Activated naive CD8-positive, alpha-beta T cell treated with anti-CD3 and anti-CD28 coated beads, Interleukin-2, amount 10 ng/mL, durations not matched to agents 7 days and 5 days (primary cell): ENCODE measurements at regions not wholly inside any gene's neighbourhood (a gene's known extent, or its start where the extent isn't known, plus 50 kb on each side); places are given as distances from the start of the nearest gene placed in this dataset.
"Not testable (repeated sequence)": the region's sequence is repeated elsewhere in the genome, so short reads cannot be mapped to it uniquely, and the experiment has no call there.

Experiments
- ATAC-seq: fragments of 150-1000 bp; cut with Tn5 transposase; one replicate; pipeline ENCODE4 v1.10.0; 2021; ENCODE audit warnings: low read depth, moderate library complexity
- POLR2A ChIA-PET: fragments of 350-600 bp; sonication (Branson Sonifier 250); formaldehyde crosslinking; loops from one replicate; lab custom pipeline; 2021; ENCODE audit warnings: antibody characterized with exemption; lab: Charles Lee
- DNase-seq: peaks from one replicate; pipeline ENCODE4 v3.0.0; 2021
- H3K27ac Mint-ChIP-seq: one replicate; pipeline ENCODE4 v1.8.0; 2022; ENCODE audit warnings: mild to moderate bottlenecking, mixed read lengths
- H3K27me3 Mint-ChIP-seq: one replicate; pipeline ENCODE4 v1.8.0; 2022; ENCODE audit warnings: mild to moderate bottlenecking, moderate library complexity, mixed read lengths
- H3K36me3 Mint-ChIP-seq: one replicate; pipeline ENCODE4 v1.8.0; 2021; ENCODE audit warnings: mild to moderate bottlenecking, mixed read lengths
- H3K4me1 Mint-ChIP-seq: one replicate; pipeline ENCODE4 v1.8.0; 2021; ENCODE audit warnings: mixed read lengths
- H3K4me3 Mint-ChIP-seq: one replicate; pipeline ENCODE4 v1.8.0; 2022; ENCODE audit warnings: mild to moderate bottlenecking, moderate library complexity, mixed read lengths
- H3K9me3 Mint-ChIP-seq: one replicate; pipeline ENCODE4 v1.8.0; 2021; ENCODE audit warnings: mixed read lengths

GRCh38 chr3:146747928-146748327 is 142.8 kb upstream of the PLSCR5 start:
- no peak overlapping the region for H3K4me3 Mint-ChIP-seq
- H3K27ac Mint-ChIP-seq, result no peak overlapping the region
- no peaks in the 10 kb centered on the region for H3K4me1 Mint-ChIP-seq
- ATAC-seq, result no peak
- no peaks in the 10 kb centered on the region for H3K27me3 Mint-ChIP-seq
- no peak for DNase-seq
- no peaks in the 10 kb centered on the region for H3K36me3 Mint-ChIP-seq
- POLR2A ChIA-PET, result no interaction called here
- no peaks in the 10 kb centered on the region for H3K9me3 Mint-ChIP-seq

- Mint-ChIP-seq H3K27ac (no peak overlapping the region), H3K9me3 (no peaks in the 10 kb centered on the region), H3K4me1 (no peaks in the 10 kb centered on the region), H3K36me3 (no peaks in the 10 kb centered on the region), H3K27me3 (no peaks in the 10 kb centered on the region), H3K4me3 (no peak overlapping the region)
- no peak for ATAC-seq
- POLR2A ChIA-PET, result no interaction called here
- no peak for DNase-seq
Measured at GRCh38 chr3:146747051-146747450, 141.9 kb upstream of the PLSCR5 start.

GRCh38 chr3:146746190-146746589 is 141.0 kb upstream of the PLSCR5 start:
- no peak overlapping the region for H3K27ac Mint-ChIP-seq
- H3K27me3 Mint-ChIP-seq, result no peaks in the 10 kb centered on the region
- POLR2A ChIA-PET, result no interaction called here
- no peak for ATAC-seq
- H3K4me3 Mint-ChIP-seq, result no peak overlapping the region
- H3K9me3 Mint-ChIP-seq, result no peaks in the 10 kb centered on the region
- no peaks in the 10 kb centered on the region for H3K36me3 Mint-ChIP-seq
- H3K4me1 Mint-ChIP-seq, result no peaks in the 10 kb centered on the region
- DNase-seq, result no peak

GRCh38 chr3:146739203-146739671 is 134.1 kb upstream of the PLSCR5 start:
- no peaks in the 10 kb centered on the region for H3K27me3 Mint-ChIP-seq
- no peaks in the 10 kb centered on the region for H3K36me3 Mint-ChIP-seq
- peaks cover 1% of the 10 kb centered on the region for H3K9me3 Mint-ChIP-seq
- DNase-seq (no peak), ATAC-seq (no peak)
- H3K4me1 Mint-ChIP-seq, result no peaks in the 10 kb centered on the region
- POLR2A ChIA-PET, result no interaction called here
- H3K4me3 Mint-ChIP-seq, result no peak overlapping the region
- H3K27ac Mint-ChIP-seq, result no peak overlapping the region

- Mint-ChIP-seq H3K4me3 (no peak overlapping the region), H3K27ac (no peak overlapping the region), H3K36me3 (no peaks in the 10 kb centered on the region), H3K9me3 (peaks cover 1% of the 10 kb centered on the region), H3K4me1 (no peaks in the 10 kb centered on the region), H3K27me3 (no peaks in the 10 kb centered on the region)
- DNase-seq, result no peak
- no peak for ATAC-seq
- POLR2A ChIA-PET, result no interaction called here
Measured at GRCh38 chr3:146732325-146732724, 127.2 kb upstream of the PLSCR5 start.

- DNase-seq (no peak), ATAC-seq (no peak)
- Mint-ChIP-seq H3K4me1 (no peaks in the 10 kb centered on the region), H3K4me3 (no peak overlapping the region), H3K27ac (no peak overlapping the region), H3K9me3 (no peaks in the 10 kb centered on the region), H3K27me3 (no peaks in the 10 kb centered on the region), H3K36me3 (no peaks in the 10 kb centered on the region)
- POLR2A ChIA-PET, result no interaction called here
Measured at GRCh38 chr3:146715170-146715569, 110.0 kb upstream of the PLSCR5 start.

GRCh38 chr3:146712806-146713205 is 107.7 kb upstream of the PLSCR5 start:
- Mint-ChIP-seq H3K36me3 (no peaks in the 10 kb centered on the region), H3K27me3 (no peaks in the 10 kb centered on the region), H3K4me3 (no peak overlapping the region), H3K9me3 (no peaks in the 10 kb centered on the region), H3K27ac (no peak overlapping the region), H3K4me1 (no peaks in the 10 kb centered on the region)
- POLR2A ChIA-PET, result no interaction called here
- ATAC-seq (no peak), DNase-seq (no peak)

- H3K36me3 Mint-ChIP-seq, result no peaks in the 10 kb centered on the region
- POLR2A ChIA-PET, result no interaction called here
Measured at GRCh38 chr3:146709969-146710368, 104.8 kb upstream of the PLSCR5 start.

GRCh38 chr3:146705225-146705624 is 100.1 kb upstream of the PLSCR5 start:
- POLR2A ChIA-PET, result no interaction called here
- H3K36me3 Mint-ChIP-seq, result no peaks in the 10 kb centered on the region
- H3K4me3 Mint-ChIP-seq, result no peak overlapping the region
- no peak overlapping the region for H3K27ac Mint-ChIP-seq
- H3K27me3 Mint-ChIP-seq, result no peaks in the 10 kb centered on the region
- DNase-seq (no peak), ATAC-seq (no peak)
- no peaks in the 10 kb centered on the region for H3K4me1 Mint-ChIP-seq
- no peaks in the 10 kb centered on the region for H3K9me3 Mint-ChIP-seq

More at GRCh38 chr3:146709969-146710368, 104.8 kb upstream of the PLSCR5 start:
- no peak overlapping the region for H3K4me3 Mint-ChIP-seq
- no peak overlapping the region for H3K27ac Mint-ChIP-seq
- no peaks in the 10 kb centered on the region for H3K4me1 Mint-ChIP-seq
- no peaks in the 10 kb centered on the region for H3K27me3 Mint-ChIP-seq
- ATAC-seq (no peak), DNase-seq (no peak)
- no peaks in the 10 kb centered on the region for H3K9me3 Mint-ChIP-seq

GRCh38 chr3:146702237-146702636 is 97.1 kb upstream of the PLSCR5 start:
- DNase-seq (no peak), ATAC-seq (no peak)
- POLR2A ChIA-PET, result no interaction called here
- no peak overlapping the region for H3K27ac Mint-ChIP-seq
- no peaks in the 10 kb centered on the region for H3K27me3 Mint-ChIP-seq
- no peaks in the 10 kb centered on the region for H3K4me1 Mint-ChIP-seq
- H3K9me3 Mint-ChIP-seq, result no peaks in the 10 kb centered on the region
- no peaks in the 10 kb centered on the region for H3K36me3 Mint-ChIP-seq
- no peak overlapping the region for H3K4me3 Mint-ChIP-seq

GRCh38 chr3:146701246-146701645 is 96.1 kb upstream of the PLSCR5 start:
- no peaks in the 10 kb centered on the region for H3K9me3 Mint-ChIP-seq

GRCh38 chr3:146700025-146700424 is 94.9 kb upstream of the PLSCR5 start:
- H3K4me1 Mint-ChIP-seq, ATAC-seq, H3K9me3 Mint-ChIP-seq, POLR2A ChIA-PET, H3K27me3 Mint-ChIP-seq, H3K4me3 Mint-ChIP-seq, H3K36me3 Mint-ChIP-seq, H3K27ac Mint-ChIP-seq, DNase-seq: not testable (repeated sequence)

More at GRCh38 chr3:146701246-146701645, 96.1 kb upstream of the PLSCR5 start:
- Mint-ChIP-seq H3K36me3 (no peaks in the 10 kb centered on the region), H3K4me1 (no peaks in the 10 kb centered on the region), H3K27ac (no peak overlapping the region), H3K4me3 (no peak overlapping the region), H3K27me3 (no peaks in the 10 kb centered on the region)
- DNase-seq (no peak), ATAC-seq (no peak)
- POLR2A ChIA-PET, result no interaction called here

GRCh38 chr3:146692254-146692653 is 87.1 kb upstream of the PLSCR5 start:
- Mint-ChIP-seq H3K4me3 (no peak overlapping the region), H3K36me3 (no peaks in the 10 kb centered on the region), H3K4me1 (no peaks in the 10 kb centered on the region), H3K27ac (no peak overlapping the region), H3K27me3 (no peaks in the 10 kb centered on the region), H3K9me3 (no peaks in the 10 kb centered on the region)
- ATAC-seq (no peak), DNase-seq (no peak)
- POLR2A ChIA-PET, result no interaction called here

- Mint-ChIP-seq H3K4me1 (no peaks in the 10 kb centered on the region), H3K27ac (no peak overlapping the region), H3K27me3 (no peaks in the 10 kb centered on the region), H3K4me3 (no peak overlapping the region), H3K36me3 (no peaks in the 10 kb centered on the region), H3K9me3 (no peaks in the 10 kb centered on the region)
- ATAC-seq (no peak), DNase-seq (no peak)
- POLR2A ChIA-PET, result no interaction called here
Measured at GRCh38 chr3:146685050-146685814, 80.1 kb upstream of the PLSCR5 start.
